Panc1 (cell line): ENCODE measurements at regions not wholly inside any gene's neighbourhood (a gene's known extent, or its start where the extent isn't known, plus 50 kb on each side); places are given as distances from the start of the nearest gene placed in this dataset.

Experiments
- ATAC-seq: fragments of 200-7000 bp; cut with Tn5 transposase; 2 replicates; pipeline ENCODE4 v1.9.1; 2020; ENCODE audit warnings: mild to moderate bottlenecking, moderate library complexity
- BruUV-seq: library from RNA; stranded (reverse); fragments of 400-500 nt; replicated peaks from 2 replicates; lab custom pipeline; 2021; lab: Mats Ljungman, UMichigan
- CTCF ChIA-PET: fragments of 300-600 bp; sonication (Branson Sonifier 250); formaldehyde crosslinking; loops from one replicate; lab custom pipeline; 2022; ENCODE audit warnings: antibody characterized with exemption; lab: Charles Lee
- POLR2A ChIA-PET: fragments of 300-600 bp; sonication (Branson Sonifier 250); formaldehyde crosslinking; loops from one replicate; lab custom pipeline; 2022; ENCODE audit warnings: antibody characterized with exemption; lab: Charles Lee
- DNase-seq: peaks from one replicate; pipeline ENCODE4 v3.0.0-alpha.2; 2010; ENCODE audit warnings: low read depth, low spot score
- H3K27ac ChIP-seq: 2 replicates; pipeline ENCODE4 v1.5.1; 2011; ENCODE audit warnings: mild to moderate bottlenecking, low read length, inconsistent platforms
- H3K27me3 ChIP-seq: fragments of 200-500 bp; sonication (Bioruptor generic); 2 replicates; pipeline ENCODE4 v1.6.0; 2014; ENCODE audit warnings: low read length, inconsistent platforms; ENCODE audit not compliant: control insufficient read depth, insufficient read depth
- H3K36me3 ChIP-seq: fragments of 200-500 bp; sonication (Bioruptor generic); 2 replicates; pipeline ENCODE4 v1.5.1; 2014; ENCODE audit warnings: inconsistent platforms, mild to moderate bottlenecking, low read length, moderate library complexity; ENCODE audit not compliant: control insufficient read depth, insufficient read depth
- H3K4me1 ChIP-seq: 2 replicates; pipeline ENCODE4 v1.5.1; 2011; ENCODE audit warnings: inconsistent platforms, mild to moderate bottlenecking, low read length, moderate library complexity; ENCODE audit not compliant: control insufficient read depth, insufficient read depth
- H3K4me3 ChIP-seq, 2 experiments: 2 replicates each; pipeline ENCODE4 v1.5.1; 2011 to 2012; ENCODE audit warnings: low read depth in 2 of 2, low read length in 2 of 2, mild to moderate bottlenecking in 2 of 2, inconsistent platforms in 1 of 2, moderate library complexity in 1 of 2
- H3K9me3 ChIP-seq: fragments of 200-500 bp; sonication (Bioruptor generic); 2 replicates; pipeline ENCODE4 v1.5.1; 2014; ENCODE audit warnings: low read depth, mild to moderate bottlenecking, inconsistent platforms, low read length, moderate library complexity; ENCODE audit not compliant: control insufficient read depth, insufficient read depth
- POLR2AphosphoS5 ChIP-seq: IDR thresholded peaks from 2 replicates; pipeline ENCODE4 v1.6.1; 2012; ENCODE audit warnings: mild to moderate bottlenecking, low read depth, low read length, moderate library complexity
- SIN3A ChIP-seq: IDR thresholded peaks from 2 replicates; pipeline ENCODE4 v1.6.1; 2012; ENCODE audit warnings: low read depth, mild to moderate bottlenecking, low read length, moderate library complexity, borderline replicate concordance; ENCODE audit not compliant: insufficient read depth
- TCF7L2 ChIP-seq: IDR thresholded peaks from 2 replicates; pipeline ENCODE4 v1.6.1; 2011; ENCODE audit warnings: mild to moderate bottlenecking, low read depth, low read length, inconsistent platforms
- in situ Hi-C: cut with HindIII; loops from 2 replicates; pipeline ENCODE4 v1.10.0; 2016; ENCODE audit warnings: low sequenced_read_pairs, low pct_unique_long_range_greater_than_20kb
- intact Hi-C: fragments of 100-400 bp; cut with micrococcal nuclease; formaldehyde crosslinking; loops from one replicate; pipeline ENCODE4 v1.10.0; 2022; ENCODE audit not compliant: unreplicated experiment
- TF ChIP-seq, protein P1 (sequence below), 2 experiments: IDR thresholded peaks; 2 replicates each; pipeline ENCODE4 v1.6.1; 2011 to 2012; ENCODE audit warnings: low read depth in 2 of 2, control low read depth in 1 of 2, low read length in 1 of 2, mild to moderate bottlenecking in 1 of 2, moderate library complexity in 1 of 2; ENCODE audit not compliant: insufficient read depth in 1 of 2
- TF ChIP-seq, protein P2 (sequence below): fragments of 450-650 bp; IDR thresholded peaks from 2 replicates; pipeline ENCODE4 v1.5.1; 2017; ENCODE audit warnings: mild to moderate bottlenecking

DNA sequence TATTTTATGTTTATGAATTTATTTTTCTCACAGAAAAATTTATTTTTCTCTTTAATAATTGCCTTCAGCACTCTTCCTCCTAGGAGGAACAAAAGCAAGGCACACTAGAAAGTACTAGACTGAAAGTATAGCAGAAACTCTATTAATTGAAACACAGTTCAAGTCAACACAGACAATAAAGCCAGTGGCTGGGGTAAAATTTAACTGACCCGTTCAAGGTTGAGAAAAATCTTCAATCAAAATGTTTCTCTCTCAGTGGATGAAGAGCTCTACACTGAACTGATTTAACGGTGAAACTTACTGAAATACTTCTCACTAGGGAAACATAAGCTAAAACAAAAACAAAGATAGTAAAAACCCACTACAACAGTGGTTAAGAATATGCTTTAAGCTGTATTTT, 230.1 kb upstream of the MIR17HG start:
- ChIA-PET POLR2A (no interaction called here), CTCF (no interaction called here)
- no peak for TF ChIP-seq SIN3A
- TF ChIP-seq, protein P1, sequence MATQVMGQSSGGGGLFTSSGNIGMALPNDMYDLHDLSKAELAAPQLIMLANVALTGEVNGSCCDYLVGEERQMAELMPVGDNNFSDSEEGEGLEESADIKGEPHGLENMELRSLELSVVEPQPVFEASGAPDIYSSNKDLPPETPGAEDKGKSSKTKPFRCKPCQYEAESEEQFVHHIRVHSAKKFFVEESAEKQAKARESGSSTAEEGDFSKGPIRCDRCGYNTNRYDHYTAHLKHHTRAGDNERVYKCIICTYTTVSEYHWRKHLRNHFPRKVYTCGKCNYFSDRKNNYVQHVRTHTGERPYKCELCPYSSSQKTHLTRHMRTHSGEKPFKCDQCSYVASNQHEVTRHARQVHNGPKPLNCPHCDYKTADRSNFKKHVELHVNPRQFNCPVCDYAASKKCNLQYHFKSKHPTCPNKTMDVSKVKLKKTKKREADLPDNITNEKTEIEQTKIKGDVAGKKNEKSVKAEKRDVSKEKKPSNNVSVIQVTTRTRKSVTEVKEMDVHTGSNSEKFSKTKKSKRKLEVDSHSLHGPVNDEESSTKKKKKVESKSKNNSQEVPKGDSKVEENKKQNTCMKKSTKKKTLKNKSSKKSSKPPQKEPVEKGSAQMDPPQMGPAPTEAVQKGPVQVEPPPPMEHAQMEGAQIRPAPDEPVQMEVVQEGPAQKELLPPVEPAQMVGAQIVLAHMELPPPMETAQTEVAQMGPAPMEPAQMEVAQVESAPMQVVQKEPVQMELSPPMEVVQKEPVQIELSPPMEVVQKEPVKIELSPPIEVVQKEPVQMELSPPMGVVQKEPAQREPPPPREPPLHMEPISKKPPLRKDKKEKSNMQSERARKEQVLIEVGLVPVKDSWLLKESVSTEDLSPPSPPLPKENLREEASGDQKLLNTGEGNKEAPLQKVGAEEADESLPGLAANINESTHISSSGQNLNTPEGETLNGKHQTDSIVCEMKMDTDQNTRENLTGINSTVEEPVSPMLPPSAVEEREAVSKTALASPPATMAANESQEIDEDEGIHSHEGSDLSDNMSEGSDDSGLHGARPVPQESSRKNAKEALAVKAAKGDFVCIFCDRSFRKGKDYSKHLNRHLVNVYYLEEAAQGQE (IDR thresholded peaks at IDR 0.05; ENCODE audit: insufficient read depth in 1 of 2, low read depth in 2 of 2, low read length in 1 of 2), result no peak
- DNase-seq, result no peak
- Histone ChIP-seq H3K4me1 (no peaks in the 10 kb centered on the region), H3K27me3 (no peaks in the 10 kb centered on the region), H3K27ac (no peak overlapping the region), H3K4me3 (no peak overlapping the region), H3K9me3 (no peaks in the 10 kb centered on the region), H3K36me3 (no peaks in the 10 kb centered on the region)
- ATAC-seq, result no peak
- in situ Hi-C loops, result no loop called here
- BruUV-seq, result no TSS peak
- intact Hi-C loops, result no loop called here

DNA sequence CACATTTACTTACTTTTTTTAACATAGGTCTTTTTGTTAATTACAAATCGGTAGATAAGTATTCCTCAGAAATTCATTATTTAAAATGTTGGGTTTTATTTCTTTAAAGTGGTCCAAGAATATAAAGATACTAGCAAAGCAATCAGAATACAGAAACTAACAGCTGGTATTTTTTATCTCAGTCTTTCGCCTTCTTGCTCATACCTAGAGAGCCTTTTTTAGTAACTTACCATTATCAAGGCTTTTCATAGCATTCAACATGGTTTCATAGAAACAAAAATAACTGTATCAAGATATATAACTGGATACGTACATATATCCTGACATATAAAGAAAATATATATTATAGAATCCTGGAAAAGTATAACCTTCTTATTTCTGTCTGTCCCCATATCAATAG, 227.8 kb upstream of the MIR17HG start:
- POLR2A ChIA-PET, result no interaction called here
- CTCF ChIA-PET, result no interaction called here
- no TSS peak for BruUV-seq
- DNase-seq (no peak), ATAC-seq (no peak)
- TF ChIP-seq TCF7L2 (no peak), POLR2AphosphoS5 (no peak)
- TF ChIP-seq, protein P1 (IDR thresholded peaks at IDR 0.05; ENCODE audit: insufficient read depth in 1 of 2, low read depth in 2 of 2, low read length in 1 of 2), result no peak
- TF ChIP-seq, protein P2, sequence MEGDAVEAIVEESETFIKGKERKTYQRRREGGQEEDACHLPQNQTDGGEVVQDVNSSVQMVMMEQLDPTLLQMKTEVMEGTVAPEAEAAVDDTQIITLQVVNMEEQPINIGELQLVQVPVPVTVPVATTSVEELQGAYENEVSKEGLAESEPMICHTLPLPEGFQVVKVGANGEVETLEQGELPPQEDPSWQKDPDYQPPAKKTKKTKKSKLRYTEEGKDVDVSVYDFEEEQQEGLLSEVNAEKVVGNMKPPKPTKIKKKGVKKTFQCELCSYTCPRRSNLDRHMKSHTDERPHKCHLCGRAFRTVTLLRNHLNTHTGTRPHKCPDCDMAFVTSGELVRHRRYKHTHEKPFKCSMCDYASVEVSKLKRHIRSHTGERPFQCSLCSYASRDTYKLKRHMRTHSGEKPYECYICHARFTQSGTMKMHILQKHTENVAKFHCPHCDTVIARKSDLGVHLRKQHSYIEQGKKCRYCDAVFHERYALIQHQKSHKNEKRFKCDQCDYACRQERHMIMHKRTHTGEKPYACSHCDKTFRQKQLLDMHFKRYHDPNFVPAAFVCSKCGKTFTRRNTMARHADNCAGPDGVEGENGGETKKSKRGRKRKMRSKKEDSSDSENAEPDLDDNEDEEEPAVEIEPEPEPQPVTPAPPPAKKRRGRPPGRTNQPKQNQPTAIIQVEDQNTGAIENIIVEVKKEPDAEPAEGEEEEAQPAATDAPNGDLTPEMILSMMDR, result no peak
- no peaks in the 10 kb centered on the region for H3K27me3 ChIP-seq
- no peaks in the 10 kb centered on the region for H3K4me1 ChIP-seq
- H3K4me3 ChIP-seq, result no peak overlapping the region
- no peaks in the 10 kb centered on the region for H3K36me3 ChIP-seq
- in situ Hi-C loops, result no loop called here
- intact Hi-C loops, result no loop called here
- H3K9me3 ChIP-seq, result no peaks in the 10 kb centered on the region
- no peak overlapping the region for H3K27ac ChIP-seq
